22Rv1 (cell line): ENCODE measurements at regions not wholly inside any gene's neighbourhood (a gene's known extent, or its start where the extent isn't known, plus 50 kb on each side); places are given as distances from the start of the nearest gene placed in this dataset.
"Not testable (repeated sequence)": the region's sequence is repeated elsewhere in the genome, so short reads cannot be mapped to it uniquely, and the experiment has no call there.

Source experiments
- H3K27ac ChIP-seq: fragments of 450-650 bp; 2 replicates; pipeline ENCODE4 v1.5.1; 2017
- ZFX ChIP-seq: fragments of 450-650 bp; IDR thresholded peaks from 2 replicates; pipeline ENCODE4 v1.6.1; 2017; ENCODE audit warnings: antibody characterized with exemption, borderline replicate concordance
- TF ChIP-seq, protein P1 (sequence below): fragments of 450-650 bp; IDR thresholded peaks from 2 replicates; pipeline ENCODE4 v1.5.1; 2017; ENCODE audit warnings: mild to moderate bottlenecking

DNA sequence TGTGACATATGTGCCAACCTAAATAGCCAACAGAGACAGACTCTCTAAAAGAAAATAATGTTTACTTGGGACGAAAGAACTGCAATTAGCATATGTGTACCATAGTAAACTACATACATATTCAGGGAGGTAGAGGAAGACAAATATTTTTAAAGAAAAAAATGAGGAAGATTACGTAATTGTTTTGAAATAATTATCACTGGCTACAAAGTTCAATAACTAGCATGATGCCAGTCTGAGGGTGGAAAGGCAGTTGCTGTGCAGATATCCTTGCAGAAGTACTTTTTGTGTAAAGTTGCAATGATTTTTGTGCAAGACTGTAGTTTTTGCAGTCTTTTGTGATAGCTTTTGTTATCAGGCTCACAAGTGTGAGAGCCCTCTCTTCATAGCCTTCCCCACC, 103.3 kb upstream of the ANO5 start:
- TF ChIP-seq, protein P1, sequence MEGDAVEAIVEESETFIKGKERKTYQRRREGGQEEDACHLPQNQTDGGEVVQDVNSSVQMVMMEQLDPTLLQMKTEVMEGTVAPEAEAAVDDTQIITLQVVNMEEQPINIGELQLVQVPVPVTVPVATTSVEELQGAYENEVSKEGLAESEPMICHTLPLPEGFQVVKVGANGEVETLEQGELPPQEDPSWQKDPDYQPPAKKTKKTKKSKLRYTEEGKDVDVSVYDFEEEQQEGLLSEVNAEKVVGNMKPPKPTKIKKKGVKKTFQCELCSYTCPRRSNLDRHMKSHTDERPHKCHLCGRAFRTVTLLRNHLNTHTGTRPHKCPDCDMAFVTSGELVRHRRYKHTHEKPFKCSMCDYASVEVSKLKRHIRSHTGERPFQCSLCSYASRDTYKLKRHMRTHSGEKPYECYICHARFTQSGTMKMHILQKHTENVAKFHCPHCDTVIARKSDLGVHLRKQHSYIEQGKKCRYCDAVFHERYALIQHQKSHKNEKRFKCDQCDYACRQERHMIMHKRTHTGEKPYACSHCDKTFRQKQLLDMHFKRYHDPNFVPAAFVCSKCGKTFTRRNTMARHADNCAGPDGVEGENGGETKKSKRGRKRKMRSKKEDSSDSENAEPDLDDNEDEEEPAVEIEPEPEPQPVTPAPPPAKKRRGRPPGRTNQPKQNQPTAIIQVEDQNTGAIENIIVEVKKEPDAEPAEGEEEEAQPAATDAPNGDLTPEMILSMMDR, result no peak
- TF ChIP-seq ZFX, result no peak
- H3K27ac ChIP-seq, result no peak overlapping the region

DNA sequence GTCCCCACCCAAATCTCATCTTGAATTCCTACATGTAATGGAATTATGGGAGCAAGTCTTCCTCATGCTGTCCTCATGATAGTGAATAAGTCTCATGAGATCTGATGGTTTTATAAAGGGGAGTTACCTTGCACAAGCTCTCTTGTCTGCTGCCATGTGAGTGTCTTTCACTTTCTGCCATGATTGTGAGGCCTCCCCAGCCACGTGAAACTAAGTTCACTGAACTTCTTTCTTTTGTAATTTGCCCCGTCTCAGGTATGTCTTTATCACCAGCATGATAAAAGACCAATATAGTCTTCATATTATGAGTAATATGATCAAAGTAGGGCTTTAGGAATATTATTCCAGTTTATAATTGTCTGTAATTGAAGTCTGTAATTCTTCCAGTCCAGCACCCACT, 86.3 kb upstream of the ANO5 start:
- TF ChIP-seq ZFX, result no peak
- TF ChIP-seq, protein P1, result no peak

DNA sequence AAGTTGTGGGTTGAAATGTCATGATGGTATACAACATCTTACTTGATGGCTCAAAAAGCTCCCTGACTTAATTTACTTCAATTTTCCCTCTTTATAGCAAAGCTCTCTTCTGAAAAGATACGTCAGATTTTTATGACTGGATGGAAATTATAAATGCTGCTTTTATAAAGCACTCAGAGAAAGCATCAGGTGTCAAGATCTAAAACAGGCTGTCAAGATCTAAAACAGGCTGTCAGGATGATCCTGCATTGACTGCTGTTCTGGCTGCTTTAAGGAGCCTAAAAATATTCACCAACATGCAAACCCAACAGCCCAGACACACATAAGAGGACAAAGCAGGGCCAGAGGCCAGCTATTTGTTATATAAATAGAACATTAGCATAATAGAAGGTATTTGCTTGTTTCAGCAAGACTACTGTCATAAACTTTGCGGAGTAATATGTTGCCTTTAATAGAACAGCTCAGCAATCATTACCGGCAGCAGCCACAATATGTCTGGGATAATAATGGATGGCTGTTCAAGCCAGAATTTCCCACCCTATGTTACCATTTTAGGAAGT, 77.3 kb upstream of the ANO5 start:
- no peak overlapping the region for H3K27ac ChIP-seq
- TF ChIP-seq, protein P1, result no peak
- no peak for TF ChIP-seq ZFX

More for the DNA sequence above, 86.3 kb upstream of the ANO5 start:
- H3K27ac ChIP-seq, result no peak overlapping the region

DNA sequence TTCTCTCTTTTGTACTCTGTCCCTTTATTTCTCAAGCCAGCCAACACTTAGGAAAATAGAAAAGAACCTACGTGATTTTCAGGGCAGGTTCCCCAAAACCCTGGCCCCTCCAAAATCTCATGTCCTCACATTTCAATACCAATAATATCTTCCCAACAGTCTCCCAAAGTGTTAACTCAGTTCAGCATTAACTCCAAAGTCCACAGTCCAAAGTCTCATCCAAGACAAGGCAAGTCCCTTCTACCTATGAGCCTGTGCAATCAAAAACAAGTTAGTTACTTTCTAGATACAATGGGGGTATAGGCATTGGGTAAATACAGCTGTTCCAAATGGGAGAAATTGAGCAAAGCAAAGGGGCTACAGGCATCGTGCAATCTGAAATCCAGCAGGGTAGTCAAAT, 64.9 kb upstream of the ANO5 start:
- not testable (repeated sequence) for H3K27ac ChIP-seq

DNA sequence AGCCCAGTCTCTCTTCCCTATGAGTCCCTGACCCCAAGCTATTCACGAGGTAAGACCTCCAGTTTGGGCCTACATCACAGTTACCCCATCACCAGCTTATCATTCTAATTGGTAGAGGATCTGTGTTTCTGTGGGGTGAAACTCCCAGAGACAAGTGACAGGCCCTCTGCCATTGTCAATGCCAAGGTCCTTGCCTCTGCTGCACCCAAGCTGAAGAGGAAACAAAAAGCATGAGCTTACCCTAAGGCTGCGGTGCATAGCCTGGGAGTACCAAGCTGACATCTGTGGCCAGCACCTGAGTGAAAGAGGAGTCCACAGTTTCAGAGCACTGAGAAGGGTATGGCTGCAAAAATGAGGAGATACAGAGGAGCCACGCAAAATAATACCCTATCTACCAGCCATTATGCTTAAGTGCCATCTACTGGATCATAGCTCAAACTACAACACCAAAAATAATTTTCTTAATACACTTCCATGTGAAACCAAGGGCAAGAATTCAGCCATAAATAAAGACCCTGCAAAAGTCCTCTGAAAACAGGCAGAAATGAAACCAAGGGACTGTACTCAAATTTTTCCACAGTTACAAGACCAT, 62.3 kb upstream of the ANO5 start:
- H3K27ac ChIP-seq, result no peak overlapping the region
- TF ChIP-seq, protein P1, result peak; percentile 79
- no peak for TF ChIP-seq ZFX

DNA sequence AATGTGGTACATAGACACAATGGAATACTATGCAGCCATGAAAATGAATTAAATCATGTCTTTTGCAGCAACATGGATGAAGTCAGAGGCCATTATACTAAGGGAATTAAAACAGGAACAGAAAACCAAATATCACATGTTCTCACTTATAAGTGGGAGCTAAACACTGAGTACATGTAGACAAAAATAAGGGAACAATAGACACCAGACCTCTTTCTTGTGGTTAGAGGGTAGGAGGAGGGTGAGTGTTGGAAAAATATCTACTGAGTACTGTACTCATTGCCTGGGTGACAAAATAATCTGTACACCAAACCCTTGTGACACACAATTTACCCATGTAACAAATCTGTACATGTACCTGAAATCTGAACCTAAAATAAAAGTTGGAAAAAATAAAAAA, 59.1 kb upstream of the ANO5 start:
- TF ChIP-seq, protein P1, result no peak
- TF ChIP-seq ZFX, result no peak
- H3K27ac ChIP-seq, result no peak overlapping the region

DNA sequence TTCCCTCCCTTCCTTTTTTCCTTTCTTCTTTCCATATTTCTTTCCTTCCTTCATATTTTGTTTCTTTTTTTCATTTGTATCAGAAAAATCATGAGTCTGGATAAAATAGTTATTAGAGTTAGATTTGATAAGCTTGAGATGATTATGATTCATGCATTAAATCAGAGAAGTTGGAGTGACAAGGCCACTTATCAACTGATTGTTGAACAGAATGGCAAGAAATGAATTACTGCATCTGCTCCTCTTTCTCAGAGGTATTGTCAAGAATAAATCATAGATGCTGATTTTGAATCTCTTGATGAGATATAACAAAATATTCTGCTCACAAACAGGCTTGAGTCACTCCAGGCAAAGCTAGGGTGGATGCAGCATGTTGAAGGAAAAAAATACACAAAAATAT, 54.6 kb upstream of the ANO5 start:
- TF ChIP-seq ZFX, result no peak
- TF ChIP-seq, protein P1, result no peak
- H3K27ac ChIP-seq, result no peak overlapping the region
